ENCODE measurements at regions not wholly inside any gene's neighbourhood (a gene's known extent, or its start where the extent isn't known, plus 50 kb on each side); places are given as distances from the start of the nearest gene placed in this dataset.

DNA sequence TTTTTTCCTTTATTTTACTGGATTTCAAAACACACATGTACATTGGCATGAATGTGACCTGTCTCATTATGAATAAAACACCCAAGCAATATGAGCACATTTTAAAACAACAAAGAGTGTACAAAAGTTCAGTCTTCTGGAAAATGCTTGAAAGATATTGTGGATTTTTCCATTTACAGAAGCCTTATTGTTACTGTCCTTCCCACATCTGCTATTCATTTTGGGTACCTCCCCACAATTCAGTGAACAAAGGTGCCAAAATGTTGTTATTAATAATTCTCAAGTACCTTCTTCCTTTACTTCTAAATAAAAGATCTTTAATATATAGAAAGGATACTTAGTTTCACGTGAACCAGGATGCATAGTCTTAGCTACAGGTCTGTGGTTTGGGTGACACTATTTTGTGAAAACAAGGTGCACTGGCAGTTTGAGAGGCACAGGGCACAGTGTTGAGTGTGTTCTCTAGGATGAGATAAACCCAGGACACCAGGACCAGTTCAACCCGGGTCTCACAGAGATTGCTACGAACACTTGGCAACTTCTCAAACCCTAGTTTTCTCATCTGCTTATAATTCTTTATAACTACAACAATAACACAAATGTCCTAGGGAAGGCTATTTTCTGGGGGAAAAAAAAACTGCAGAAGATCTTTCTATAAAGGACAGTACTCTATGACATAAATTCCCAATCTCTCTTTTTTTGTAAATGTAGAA is 84.5 kb upstream of the GALNT5 start:
- in situ Hi-C loops (cut with HindIII; ENCODE audit: extremely low pct_ligation_motif_present, low pct_unique_long_range_greater_than_20kb) (no loop called here), intact Hi-C loops (cut with micrococcal nuclease; ENCODE audit: unreplicated experiment) (no loop called here)
- CTCF ChIA-PET (ENCODE audit: low intra/inter-chr PET ratio, low total read pairs) = no interaction called here
- DNase-seq (ENCODE audit: low spot score) (no peak), ATAC-seq (no peak), FAIRE-seq (no peak)
- 0% methylated on average over 3 of the region's 3 CpGs for WGBS (ENCODE audit: low lambda C conversion rate)
- H3K9me3 ChIP-seq (ENCODE audit: low read length) = no peaks in the 10 kb centered on the region
- H3K4me3 ChIP-seq (replicated peaks in 1 of 3; ENCODE audit: insufficient read depth in 1 of 3, low read depth in 2 of 3, low read length in 3 of 3) = no peak overlapping the region
- no peak overlapping the region for H3K4me2 ChIP-seq (ENCODE audit: low read depth, low read length)
- no peak overlapping the region for H3K9ac ChIP-seq (ENCODE audit: insufficient read depth, low read depth, low read length)
- no peaks in the 10 kb centered on the region for H3K27me3 ChIP-seq (ENCODE audit: control insufficient read depth in 1 of 2, insufficient read depth in 2 of 2, low read length in 2 of 2)
- no peaks in the 10 kb centered on the region for H4K20me1 ChIP-seq (ENCODE audit: insufficient read depth, low read length)
- no peak overlapping the region for H3K27ac ChIP-seq (ENCODE audit: extremely low read length, insufficient read depth, low read length)
- H2AFZ ChIP-seq (ENCODE audit: low read length) = no peak overlapping the region
- no peaks in the 10 kb centered on the region for H3K79me2 ChIP-seq (ENCODE audit: insufficient read depth, low read length)
- no peaks in the 10 kb centered on the region for H3K36me3 ChIP-seq (replicated peaks in 1 of 2; ENCODE audit: control insufficient read depth in 1 of 2, insufficient read depth in 2 of 2, low read length in 2 of 2)
- BruUV-seq (replicated peaks) = no TSS peak
- no peaks in the 10 kb centered on the region for H3K4me1 ChIP-seq (ENCODE audit: insufficient read depth, low read length)
- TF ChIP-seq TBX3 (IDR thresholded peaks at IDR 0.05; ENCODE audit: borderline replicate concordance) = no peak
- POLR2A ChIA-PET = no interaction called here

DNA sequence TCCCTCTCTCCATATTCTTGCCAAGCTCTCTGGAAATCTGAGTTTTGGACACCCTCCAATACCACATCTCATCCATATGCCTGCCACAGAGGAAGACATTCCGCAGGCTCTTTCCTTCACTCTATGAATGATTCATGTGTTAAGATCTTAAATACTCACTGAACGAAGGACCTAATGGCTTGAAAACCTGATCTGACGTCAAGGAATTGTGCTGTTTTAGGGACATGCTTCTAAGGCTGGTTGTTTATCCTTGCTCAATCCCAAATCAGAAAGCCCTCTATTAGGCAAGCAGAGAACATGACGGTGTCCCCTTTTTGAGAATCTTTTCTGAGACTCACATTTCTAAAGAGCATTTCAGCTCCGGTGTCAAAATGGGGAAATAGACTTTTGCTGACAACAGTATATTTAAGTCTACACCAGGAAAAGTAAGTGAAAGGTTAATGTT is 83.7 kb upstream of the GALNT5 start:
- Histone ChIP-seq H3K4me3 (replicated peaks in 1 of 3; ENCODE audit: insufficient read depth in 1 of 3, low read depth in 2 of 3, low read length in 3 of 3) (no peak overlapping the region), H3K79me2 (ENCODE audit: insufficient read depth, low read length) (no peaks in the 10 kb centered on the region), H2AFZ (ENCODE audit: low read length) (no peak overlapping the region), H3K27me3 (ENCODE audit: control insufficient read depth in 1 of 2, insufficient read depth in 2 of 2, low read length in 2 of 2) (no peaks in the 10 kb centered on the region), H3K36me3 (replicated peaks in 1 of 2; ENCODE audit: control insufficient read depth in 1 of 2, insufficient read depth in 2 of 2, low read length in 2 of 2) (no peaks in the 10 kb centered on the region), H3K27ac (ENCODE audit: extremely low read length, insufficient read depth, low read length) (no peak overlapping the region), H3K9ac (ENCODE audit: insufficient read depth, low read depth, low read length) (no peak overlapping the region), H3K9me3 (ENCODE audit: low read length) (no peaks in the 10 kb centered on the region), H3K4me2 (ENCODE audit: low read depth, low read length) (no peak overlapping the region), H3K4me1 (ENCODE audit: insufficient read depth, low read length) (no peaks in the 10 kb centered on the region), H4K20me1 (ENCODE audit: insufficient read depth, low read length) (no peaks in the 10 kb centered on the region)
- in situ Hi-C loops (cut with HindIII; ENCODE audit: extremely low pct_ligation_motif_present, low pct_unique_long_range_greater_than_20kb) = no loop called here
- ChIA-PET POLR2A (no interaction called here), CTCF (ENCODE audit: low intra/inter-chr PET ratio, low total read pairs) (no interaction called here)
- BruUV-seq (replicated peaks) = no TSS peak
- ATAC-seq (no peak), DNase-seq (ENCODE audit: low spot score) (no peak), FAIRE-seq (no peak)
- WGBS (ENCODE audit: low lambda C conversion rate) = 12% methylated on average over 5 of the region's 5 CpGs
- TF ChIP-seq KLF6 (CRISPR knock-in tag; IDR thresholded peaks at IDR 0.05) (no peak), ZNF20 (CRISPR knock-in tag; IDR thresholded peaks at IDR 0.05) (no peak), SSRP1 (CRISPR knock-in tag; IDR thresholded peaks at IDR 0.05) (no peak), MLLT10 (CRISPR knock-in tag; IDR thresholded peaks at IDR 0.05) (no peak), SKI (IDR thresholded peaks at IDR 0.05; ENCODE audit: partially characterized antibody) (no peak), ZNF205 (CRISPR knock-in tag; IDR thresholded peaks at IDR 0.05) (no peak), NCOR1 (IDR thresholded peaks at IDR 0.05; ENCODE audit: borderline replicate concordance, low read length) (no peak), HNRNPL (IDR thresholded peaks at IDR 0.05; ENCODE audit: low read depth, low read length) (no peak), MAFF (IDR thresholded peaks at IDR 0.05; ENCODE audit: low read depth, low read length) (peak; percentile 34; the same call in 1 of the 2 replicates), MAFK (conservative IDR thresholded peaks at IDR 0.05 in 1 of 2, IDR thresholded peaks at IDR 0.05 in 1 of 2; ENCODE audit: low read length in 2 of 2) (peak; percentile 23 to 70; a peak in 2 of 4 replicates), ARNT2 (CRISPR knock-in tag; IDR thresholded peaks at IDR 0.05; ENCODE audit: low read depth) (no peak)
- TF ChIP-seq, protein P1, sequence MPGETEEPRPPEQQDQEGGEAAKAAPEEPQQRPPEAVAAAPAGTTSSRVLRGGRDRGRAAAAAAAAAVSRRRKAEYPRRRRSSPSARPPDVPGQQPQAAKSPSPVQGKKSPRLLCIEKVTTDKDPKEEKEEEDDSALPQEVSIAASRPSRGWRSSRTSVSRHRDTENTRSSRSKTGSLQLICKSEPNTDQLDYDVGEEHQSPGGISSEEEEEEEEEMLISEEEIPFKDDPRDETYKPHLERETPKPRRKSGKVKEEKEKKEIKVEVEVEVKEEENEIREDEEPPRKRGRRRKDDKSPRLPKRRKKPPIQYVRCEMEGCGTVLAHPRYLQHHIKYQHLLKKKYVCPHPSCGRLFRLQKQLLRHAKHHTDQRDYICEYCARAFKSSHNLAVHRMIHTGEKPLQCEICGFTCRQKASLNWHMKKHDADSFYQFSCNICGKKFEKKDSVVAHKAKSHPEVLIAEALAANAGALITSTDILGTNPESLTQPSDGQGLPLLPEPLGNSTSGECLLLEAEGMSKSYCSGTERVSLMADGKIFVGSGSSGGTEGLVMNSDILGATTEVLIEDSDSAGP (CRISPR knock-in tag; IDR thresholded peaks at IDR 0.05; ENCODE audit: borderline replicate concordance) = no peak
- intact Hi-C loops (cut with micrococcal nuclease; ENCODE audit: unreplicated experiment) = no loop called here

Measured in HepG2 (cell line).